ENCODE measurements at regions not wholly inside any gene's neighbourhood (a gene's known extent, or its start where the extent isn't known, plus 50 kb on each side); places are given as distances from the start of the nearest gene placed in this dataset.

GRCh38 chr3:102574355-102574754 lies 139.5 kb downstream of the ZPLD1 start:
- DNase-seq = no peak
- Mint-ChIP-seq H3K27ac (no peak overlapping the region), H3K4me3 (no peak overlapping the region), H3K4me1 (no peaks in the 10 kb centered on the region), H3K9me3 (no peaks in the 10 kb centered on the region), H3K27me3 (no peaks in the 10 kb centered on the region), H3K36me3 (no peaks in the 10 kb centered on the region)
- H3K36me3 ChIP-seq (ENCODE audit: insufficient read depth, low read length) = no peaks in the 10 kb centered on the region
- POLR2A ChIA-PET (ENCODE audit: partially characterized antibody) = no interaction called here
- H3K27ac ChIP-seq (ENCODE audit: low read depth, low read length) = no peak overlapping the region
- intact Hi-C loops (cut with micrococcal nuclease) = no loop called here
- H3K4me3 ChIP-seq (ENCODE audit: low read length in 2 of 2) = no peak overlapping the region
- no peaks in the 10 kb centered on the region for H3K9me3 ChIP-seq (ENCODE audit: control insufficient read depth in 1 of 2, low read length in 2 of 2)
- no peaks in the 10 kb centered on the region for H3K27me3 ChIP-seq (ENCODE audit: insufficient read depth, low read length)
- CTCF ChIA-PET (ENCODE audit: partially characterized antibody) = no interaction called here
- H3K4me1 ChIP-seq (ENCODE audit: insufficient read depth, low read length) = no peaks in the 10 kb centered on the region

- DNase-seq = no peak
- H3K9me3 Mint-ChIP-seq = no peaks in the 10 kb centered on the region
- no peak overlapping the region for H3K27ac Mint-ChIP-seq
- no peak overlapping the region for H3K4me3 Mint-ChIP-seq
- Histone ChIP-seq H3K4me3 (ENCODE audit: low read length in 2 of 2) (no peak overlapping the region), H3K9me3 (ENCODE audit: control insufficient read depth in 1 of 2, low read length in 2 of 2) (no peaks in the 10 kb centered on the region), H3K27ac (ENCODE audit: low read depth, low read length) (no peak overlapping the region), H3K27me3 (ENCODE audit: insufficient read depth, low read length) (no peaks in the 10 kb centered on the region), H3K4me1 (ENCODE audit: insufficient read depth, low read length) (no peaks in the 10 kb centered on the region), H3K36me3 (ENCODE audit: insufficient read depth, low read length) (no peaks in the 10 kb centered on the region)
- no peaks in the 10 kb centered on the region for H3K36me3 Mint-ChIP-seq
- intact Hi-C loops (cut with micrococcal nuclease) = no loop called here
- H3K27me3 Mint-ChIP-seq = no peaks in the 10 kb centered on the region
- ChIA-PET CTCF (ENCODE audit: partially characterized antibody) (no interaction called here), POLR2A (ENCODE audit: partially characterized antibody) (no interaction called here)
- no peaks in the 10 kb centered on the region for H3K4me1 Mint-ChIP-seq
These were observed 141.8 kb downstream of the ZPLD1 start for GRCh38 chr3:102576651-102577050.

- ChIA-PET POLR2A (ENCODE audit: partially characterized antibody) (no interaction called here), CTCF (ENCODE audit: partially characterized antibody) (no interaction called here)
- intact Hi-C loops (cut with micrococcal nuclease) = no loop called here
- Histone ChIP-seq H3K27me3 (ENCODE audit: insufficient read depth, low read length) (no peaks in the 10 kb centered on the region), H3K27ac (ENCODE audit: low read depth, low read length) (no peak overlapping the region), H3K36me3 (ENCODE audit: insufficient read depth, low read length) (no peaks in the 10 kb centered on the region), H3K9me3 (ENCODE audit: control insufficient read depth in 1 of 2, low read length in 2 of 2) (no peaks in the 10 kb centered on the region), H3K4me1 (ENCODE audit: insufficient read depth, low read length) (no peaks in the 10 kb centered on the region), H3K4me3 (ENCODE audit: low read length in 2 of 2) (no peak overlapping the region)
- H3K9me3 Mint-ChIP-seq = no peaks in the 10 kb centered on the region
- no peak for DNase-seq
- no peaks in the 10 kb centered on the region for H3K36me3 Mint-ChIP-seq
- no peaks in the 10 kb centered on the region for H3K27me3 Mint-ChIP-seq
- H3K4me3 Mint-ChIP-seq = no peak overlapping the region
- H3K4me1 Mint-ChIP-seq = no peaks in the 10 kb centered on the region
- no peak overlapping the region for H3K27ac Mint-ChIP-seq
These were observed 142.4 kb downstream of the ZPLD1 start for GRCh38 chr3:102577082-102577789.

- ChIA-PET POLR2A (ENCODE audit: partially characterized antibody) (no interaction called here), CTCF (ENCODE audit: partially characterized antibody) (no interaction called here)
- intact Hi-C loops (cut with micrococcal nuclease) = no loop called here
- DNase-seq = no peak
- Mint-ChIP-seq H3K4me1 (no peaks in the 10 kb centered on the region), H3K36me3 (no peaks in the 10 kb centered on the region), H3K4me3 (no peak overlapping the region), H3K9me3 (peaks cover 0 to 2% (median 0%) of the 10 kb centered on the region in 8 donors), H3K27me3 (no peaks in the 10 kb centered on the region), H3K27ac (no peak overlapping the region)
- Histone ChIP-seq H3K27ac (ENCODE audit: low read depth, low read length) (no peak overlapping the region), H3K4me3 (ENCODE audit: low read length in 2 of 2) (no peak overlapping the region), H3K4me1 (ENCODE audit: insufficient read depth, low read length) (no peaks in the 10 kb centered on the region), H3K36me3 (ENCODE audit: insufficient read depth, low read length) (no peaks in the 10 kb centered on the region), H3K27me3 (ENCODE audit: insufficient read depth, low read length) (no peaks in the 10 kb centered on the region), H3K9me3 (ENCODE audit: control insufficient read depth in 1 of 2, low read length in 2 of 2) (no peaks in the 10 kb centered on the region)
These were observed 145.9 kb downstream of the ZPLD1 start for GRCh38 chr3:102580760-102581159.

- POLR2A ChIA-PET (ENCODE audit: partially characterized antibody) = no interaction called here
- Histone ChIP-seq H3K4me1 (ENCODE audit: insufficient read depth, low read length) (no peaks in the 10 kb centered on the region), H3K4me3 (ENCODE audit: low read length in 2 of 2) (no peak overlapping the region), H3K27me3 (ENCODE audit: insufficient read depth, low read length) (no peaks in the 10 kb centered on the region), H3K9me3 (ENCODE audit: control insufficient read depth in 1 of 2, low read length in 2 of 2) (no peaks in the 10 kb centered on the region), H3K36me3 (ENCODE audit: insufficient read depth, low read length) (no peaks in the 10 kb centered on the region), H3K27ac (ENCODE audit: low read depth, low read length) (no peak overlapping the region)
- Mint-ChIP-seq H3K27me3 (peaks cover 2 to 5% of the 10 kb centered on the region in 2 donors), H3K36me3 (no peaks in the 10 kb centered on the region), H3K4me1 (no peaks in the 10 kb centered on the region), H3K27ac (no peak overlapping the region), H3K9me3 (peaks cover 0 to 7% (median 0%) of the 10 kb centered on the region in 8 donors), H3K4me3 (no peak overlapping the region)
- DNase-seq = no peak
- intact Hi-C loops (cut with micrococcal nuclease) = no loop called here
- CTCF ChIA-PET (ENCODE audit: partially characterized antibody) = no interaction called here
These were observed 151.7 kb downstream of the ZPLD1 start for GRCh38 chr3:102586485-102586884.

GRCh38 chr3:102593812-102594602 lies 159.2 kb downstream of the ZPLD1 start:
- Mint-ChIP-seq H3K4me3 (no peak overlapping the region), H3K9me3 (peaks cover 0 to 8% (median 3%) of the 10 kb centered on the region in 8 donors), H3K27me3 (no peaks in the 10 kb centered on the region), H3K4me1 (no peaks in the 10 kb centered on the region), H3K36me3 (no peaks in the 10 kb centered on the region), H3K27ac (no peak overlapping the region)
- Histone ChIP-seq H3K27me3 (ENCODE audit: insufficient read depth, low read length) (no peaks in the 10 kb centered on the region), H3K4me1 (ENCODE audit: insufficient read depth, low read length) (no peaks in the 10 kb centered on the region), H3K9me3 (ENCODE audit: control insufficient read depth in 1 of 2, low read length in 2 of 2) (no peaks in the 10 kb centered on the region), H3K36me3 (ENCODE audit: insufficient read depth, low read length) (no peaks in the 10 kb centered on the region), H3K4me3 (ENCODE audit: low read length in 2 of 2) (no peak overlapping the region), H3K27ac (ENCODE audit: low read depth, low read length) (no peak overlapping the region)
- DNase-seq = no peak
- ChIA-PET POLR2A (ENCODE audit: partially characterized antibody) (no interaction called here), CTCF (ENCODE audit: partially characterized antibody) (no interaction called here)
- intact Hi-C loops (cut with micrococcal nuclease) = no loop called here

GRCh38 chr3:102595057-102595456 lies 160.2 kb downstream of the ZPLD1 start:
- no peak overlapping the region for H3K4me3 Mint-ChIP-seq
- Histone ChIP-seq H3K27me3 (ENCODE audit: insufficient read depth, low read length) (no peaks in the 10 kb centered on the region), H3K9me3 (ENCODE audit: control insufficient read depth in 1 of 2, low read length in 2 of 2) (no peaks in the 10 kb centered on the region), H3K4me1 (ENCODE audit: insufficient read depth, low read length) (no peaks in the 10 kb centered on the region), H3K27ac (ENCODE audit: low read depth, low read length) (no peak overlapping the region), H3K4me3 (ENCODE audit: low read length in 2 of 2) (no peak overlapping the region), H3K36me3 (ENCODE audit: insufficient read depth, low read length) (no peaks in the 10 kb centered on the region)
- no peak for DNase-seq
- H3K27me3 Mint-ChIP-seq = peaks cover 0 to 1% of the 10 kb centered on the region in 2 donors
- ChIA-PET POLR2A (ENCODE audit: partially characterized antibody) (no interaction called here), CTCF (ENCODE audit: partially characterized antibody) (no interaction called here)
- H3K27ac Mint-ChIP-seq = no peak overlapping the region
- H3K9me3 Mint-ChIP-seq = peaks cover 0 to 8% (median 2%) of the 10 kb centered on the region in 8 donors
- H3K36me3 Mint-ChIP-seq = no peaks in the 10 kb centered on the region
- intact Hi-C loops (cut with micrococcal nuclease) = no loop called here
- no peaks in the 10 kb centered on the region for H3K4me1 Mint-ChIP-seq
